GM12891 (cell line): ENCODE measurements at regions not wholly inside any gene's neighbourhood (a gene's known extent, or its start where the extent isn't known, plus 50 kb on each side); places are given as distances from the start of the nearest gene placed in this dataset.

Experiments used
- PAX5 ChIP-seq: IDR thresholded peaks from 2 replicates; pipeline ENCODE4 v1.6.1; 2011; ENCODE audit warnings: low read length, moderate library complexity, mild to moderate bottlenecking; ENCODE audit not compliant: insufficient read depth, severe bottlenecking
- POLR2A ChIP-seq: IDR thresholded peaks from 2 replicates; pipeline ENCODE4 v1.6.1; 2011; ENCODE audit warnings: low read depth, low read length, control low read depth
- POLR2AphosphoS5 ChIP-seq: IDR thresholded peaks from 2 replicates; pipeline ENCODE4 v1.6.1; 2011; ENCODE audit warnings: low read depth, low read length, control low read depth
- POU2F2 ChIP-seq: IDR thresholded peaks from 2 replicates; pipeline ENCODE4 v1.6.1; 2011; ENCODE audit warnings: low read depth, mild to moderate bottlenecking, control low read depth, low read length, moderate library complexity
- SPI1 ChIP-seq: IDR thresholded peaks from 2 replicates; pipeline ENCODE4 v1.6.1; 2011; ENCODE audit warnings: low read depth, low read length, control low read depth
- TAF1 ChIP-seq: IDR thresholded peaks from 2 replicates; pipeline ENCODE4 v1.6.1; 2011; ENCODE audit warnings: low read depth, low read length, control low read depth

- TF ChIP-seq PAX5 (no peak), TAF1 (no peak), POLR2A (no peak), SPI1 (no peak), POLR2AphosphoS5 (no peak), POU2F2 (no peak)
Measured at GRCh38 chr3:27043328-27043955, 325.7 kb downstream of the NEK10 start.
